ENCODE measurements at regions not wholly inside any gene's neighbourhood (a gene's known extent, or its start where the extent isn't known, plus 50 kb on each side); places are given as distances from the start of the nearest gene placed in this dataset.

DNA sequence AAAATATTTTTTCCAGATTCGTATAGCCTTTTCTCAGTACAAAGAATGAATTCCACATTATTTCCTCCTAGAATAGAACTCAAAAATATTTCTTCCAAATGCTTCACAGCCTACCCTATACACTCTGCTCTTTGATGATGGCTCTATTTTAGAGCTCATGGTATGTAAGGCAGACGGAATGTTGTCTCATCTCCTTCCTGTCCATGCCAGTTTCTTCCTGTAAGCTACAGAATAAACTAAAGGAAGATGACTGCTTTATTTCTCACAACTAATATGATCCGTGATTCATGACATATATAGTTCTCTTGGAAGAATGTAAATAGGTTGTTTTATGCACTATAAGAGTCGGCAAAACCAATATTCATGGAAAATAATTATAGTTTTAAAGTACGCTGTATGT is 723.1 kb downstream of the CDH11 start:
- no peak for DNase-seq

DNA sequence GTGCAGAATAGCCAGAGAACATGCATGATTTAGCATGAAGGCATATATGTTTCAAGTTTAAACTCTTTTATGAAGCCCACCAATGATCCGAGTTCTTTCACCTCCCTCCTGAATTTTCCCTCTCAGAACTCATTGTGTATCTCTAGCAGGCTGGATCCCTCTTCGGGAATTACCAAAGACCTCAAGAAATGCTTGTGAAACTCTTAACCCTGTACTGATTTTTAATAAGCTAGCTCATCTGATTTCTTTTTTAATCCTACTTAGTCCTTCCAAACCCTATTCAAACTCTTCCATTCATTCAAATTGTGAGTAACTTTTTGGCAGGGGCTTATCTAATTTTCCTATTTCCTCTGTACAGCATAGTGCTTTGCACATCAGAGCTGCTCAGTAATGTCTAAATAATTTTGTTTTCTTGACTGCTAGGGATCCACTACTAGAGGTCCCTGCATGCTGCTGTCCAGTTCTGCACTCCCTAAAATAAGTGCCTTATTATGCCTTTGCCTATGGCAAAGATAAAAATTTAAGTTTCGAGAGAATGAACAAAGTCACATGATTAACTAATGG is 723.8 kb downstream of the CDH11 start:
- DNase-seq: no peak

DNA sequence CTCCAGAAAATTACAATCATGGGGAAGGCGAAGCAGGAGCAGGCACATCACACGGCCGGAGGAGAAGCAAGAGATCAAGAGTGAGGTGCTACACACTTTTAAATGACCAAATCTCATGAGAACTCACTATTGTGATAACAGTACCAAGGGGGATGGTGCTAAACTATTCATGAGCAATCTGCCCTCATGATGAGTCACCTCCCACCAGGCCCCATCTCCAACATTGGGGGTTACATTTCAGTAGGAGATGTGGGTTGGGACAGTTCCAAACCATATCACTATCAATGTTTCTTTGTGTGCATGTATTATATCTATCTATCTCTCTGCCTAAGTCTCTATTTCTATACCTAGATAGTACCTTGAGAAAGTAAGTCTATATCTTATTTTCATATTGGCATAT is 724.8 kb downstream of the CDH11 start:
- no peak for DNase-seq

DNA sequence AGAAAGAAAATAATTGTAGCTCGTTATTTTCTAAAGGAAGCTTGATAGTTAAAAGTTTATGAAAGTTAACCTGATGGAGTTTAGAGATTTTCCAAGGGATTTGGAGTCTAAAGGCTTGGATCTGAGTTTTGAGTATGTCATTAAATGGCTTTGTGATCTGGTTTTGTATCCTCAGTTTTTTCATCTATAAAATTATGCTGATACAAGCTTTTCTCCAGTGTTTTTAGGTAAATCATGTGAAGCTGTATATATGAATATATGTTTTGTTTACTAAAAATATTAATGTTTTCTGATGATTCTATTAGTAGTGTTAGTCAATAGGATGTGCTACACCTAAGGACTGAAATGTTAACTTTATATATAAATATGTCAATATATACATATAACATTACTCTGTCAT is 727.8 kb downstream of the CDH11 start:
- no peak for DNase-seq

DNA sequence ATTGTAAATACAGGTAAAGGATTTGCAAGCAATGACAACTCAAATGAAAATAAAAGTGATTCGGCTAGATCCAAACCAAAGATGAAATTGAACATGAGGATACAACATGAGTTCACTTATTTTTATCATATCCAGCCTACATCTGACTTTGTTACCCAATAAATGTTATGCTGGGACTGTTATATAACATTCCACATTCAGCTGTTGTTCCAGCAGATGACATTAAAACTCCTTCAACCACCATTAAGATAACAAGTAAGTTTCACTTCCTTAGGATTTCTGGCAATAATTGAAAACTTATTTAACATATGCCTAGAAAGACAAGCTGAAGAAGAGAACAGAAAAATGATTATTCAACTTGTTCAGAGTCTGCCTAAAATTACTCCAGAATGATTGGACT is 729.4 kb downstream of the CDH11 start:
- DNase-seq: peak; percentile 34

DNA sequence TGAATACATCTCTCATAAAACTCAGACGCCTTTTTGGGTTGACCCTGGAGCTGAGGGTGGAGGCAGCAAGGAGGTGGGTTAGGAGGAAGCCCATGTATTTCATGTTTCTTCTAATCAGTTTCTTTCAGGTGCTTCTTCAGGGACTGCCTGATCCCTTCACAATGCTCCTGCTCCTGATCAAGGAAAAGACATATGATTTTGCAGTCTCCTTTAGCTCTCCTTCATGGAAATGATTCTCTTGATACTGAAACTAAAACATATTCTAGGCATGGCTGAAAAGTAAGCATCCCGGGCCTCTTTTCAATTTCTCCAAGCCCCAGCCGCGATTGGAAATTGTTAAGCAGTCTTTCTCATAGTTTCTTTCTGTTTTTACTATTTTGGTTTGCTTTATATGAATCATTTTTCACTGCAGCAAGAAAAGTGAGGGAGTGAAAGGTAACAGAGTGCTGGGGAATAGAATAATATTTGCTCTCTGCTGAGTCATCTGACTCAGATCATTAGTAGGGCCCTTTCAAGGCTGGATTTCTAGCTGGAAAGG is 730.7 kb downstream of the CDH11 start:
- no peak for DNase-seq

DNA sequence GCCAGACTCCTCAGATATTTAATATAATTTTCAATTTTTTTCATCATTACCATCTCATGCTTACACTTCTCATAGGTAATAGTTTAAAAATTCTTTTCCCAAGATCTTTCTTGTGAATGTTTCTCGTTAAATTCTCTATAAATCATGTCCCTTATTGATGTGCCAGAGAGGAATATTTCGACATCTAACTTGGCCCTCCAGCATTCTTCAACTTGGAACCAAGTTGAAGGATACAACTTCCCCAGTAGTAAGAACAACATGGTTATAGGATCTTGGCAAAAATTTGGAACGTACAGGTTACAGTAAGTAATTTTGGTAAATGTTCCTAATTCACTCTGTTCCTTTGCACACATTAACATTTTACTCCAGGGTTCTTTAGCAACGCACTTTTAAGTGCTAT is 731.8 kb downstream of the CDH11 start:
- DNase-seq: no peak

DNA sequence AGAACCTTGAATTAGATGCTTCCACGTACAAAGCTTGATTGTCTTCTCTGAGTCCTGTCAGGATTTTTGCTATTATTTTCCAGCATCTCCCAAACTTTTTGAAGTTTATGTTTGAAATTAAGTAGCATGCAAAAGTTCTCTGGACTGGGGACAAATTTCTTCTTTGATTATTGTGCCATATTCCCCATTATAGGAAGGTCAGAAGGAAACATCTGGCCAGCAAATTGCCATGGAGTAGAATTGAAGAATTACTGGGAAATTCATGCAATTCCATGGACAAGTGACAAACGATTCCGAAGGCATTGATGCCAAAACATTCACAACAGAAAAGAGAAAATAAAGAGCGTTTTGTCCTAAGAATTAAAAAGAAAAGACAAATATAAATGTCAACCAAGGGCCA is 737.2 kb downstream of the CDH11 start:
- no peak for DNase-seq

DNA sequence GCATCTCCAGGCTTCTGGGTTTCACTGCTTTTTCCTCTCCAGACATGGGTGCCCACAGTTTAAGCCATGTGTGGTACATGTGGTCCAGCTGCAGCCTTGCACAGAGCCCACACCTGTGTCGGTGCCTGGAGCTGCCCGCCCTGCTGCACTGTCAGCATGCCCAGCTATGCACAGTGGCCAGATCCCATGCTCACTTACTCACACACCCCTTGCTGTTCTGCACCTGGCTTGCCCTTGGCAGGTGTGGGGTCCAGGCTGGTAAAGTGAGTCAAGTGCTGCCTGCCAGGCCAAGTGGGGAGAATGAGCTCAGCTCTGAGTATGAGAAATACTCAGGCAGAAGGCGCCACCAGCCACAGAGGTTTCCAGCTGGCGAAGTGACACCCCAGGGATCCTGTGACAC is 739.9 kb downstream of the CDH11 start:
- peak; percentile 86 for DNase-seq

DNA sequence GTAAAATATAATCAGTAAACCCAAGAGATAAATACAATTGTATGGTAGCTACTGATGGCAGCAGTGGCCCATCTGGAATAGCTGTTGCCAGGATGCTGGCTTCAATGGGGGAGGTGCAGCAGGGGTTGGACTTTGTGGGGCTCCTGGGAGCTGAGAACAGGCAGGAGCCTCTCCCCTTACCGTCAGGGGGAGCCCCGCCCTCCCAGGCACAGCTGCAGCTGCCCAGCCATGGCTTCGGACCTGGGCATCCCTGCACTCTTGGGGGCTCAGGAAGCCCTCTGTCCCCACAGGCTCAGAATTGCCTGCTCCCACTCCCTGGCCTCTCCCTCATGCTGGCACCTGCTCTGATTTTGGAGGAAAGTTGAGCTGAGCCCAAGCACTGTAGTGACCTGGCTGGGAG is 741.1 kb downstream of the CDH11 start:
- DNase-seq: no peak

DNA sequence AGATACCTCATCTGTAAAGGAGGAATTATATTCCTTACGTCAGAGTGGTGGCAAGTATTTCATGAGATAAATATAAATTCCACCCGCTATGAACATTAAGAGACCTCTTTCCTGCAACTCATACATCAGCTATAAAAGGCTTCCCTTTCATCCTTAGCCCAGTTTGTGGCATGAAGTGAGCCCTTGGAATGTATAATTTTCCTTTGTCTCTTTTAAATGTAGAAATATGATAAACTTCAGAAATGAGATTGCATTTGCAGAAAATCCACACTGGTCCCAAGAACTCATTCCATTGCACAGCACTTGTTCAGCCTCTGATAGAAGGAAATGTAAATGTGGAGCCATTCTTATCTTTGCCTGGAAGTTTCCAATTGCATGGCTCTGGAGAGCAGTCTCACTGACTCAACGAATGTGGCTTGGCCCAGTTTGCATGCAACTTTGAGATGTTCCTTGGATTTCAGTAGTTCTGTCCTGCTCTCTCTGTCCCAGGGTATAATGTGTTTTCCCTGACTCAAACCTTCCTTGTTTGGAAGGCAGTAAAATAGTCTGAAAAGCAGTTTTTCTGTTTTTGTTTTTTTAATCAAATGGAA is 746.4 kb downstream of the CDH11 start:
- no peak for DNase-seq

DNA sequence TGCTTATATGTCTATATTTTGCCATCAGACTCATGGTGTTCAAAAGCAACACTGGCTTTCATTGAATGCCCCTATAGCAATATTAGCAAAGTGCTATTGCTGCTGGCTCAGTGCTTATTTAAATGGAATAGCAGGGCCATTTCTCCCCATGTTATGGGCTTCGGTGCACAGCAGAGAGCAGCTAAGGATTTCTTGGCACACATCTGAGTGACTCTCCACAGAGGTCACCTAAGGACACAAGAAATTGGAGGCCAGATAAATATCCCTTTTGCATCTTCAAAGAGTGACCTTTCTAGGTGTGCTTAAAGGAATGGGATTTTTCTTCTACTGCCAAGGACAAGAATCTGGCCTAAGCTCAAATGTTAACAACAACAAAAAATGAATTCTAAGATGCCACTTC is 751.8 kb downstream of the CDH11 start:
- peak; percentile 12 for DNase-seq

DNA sequence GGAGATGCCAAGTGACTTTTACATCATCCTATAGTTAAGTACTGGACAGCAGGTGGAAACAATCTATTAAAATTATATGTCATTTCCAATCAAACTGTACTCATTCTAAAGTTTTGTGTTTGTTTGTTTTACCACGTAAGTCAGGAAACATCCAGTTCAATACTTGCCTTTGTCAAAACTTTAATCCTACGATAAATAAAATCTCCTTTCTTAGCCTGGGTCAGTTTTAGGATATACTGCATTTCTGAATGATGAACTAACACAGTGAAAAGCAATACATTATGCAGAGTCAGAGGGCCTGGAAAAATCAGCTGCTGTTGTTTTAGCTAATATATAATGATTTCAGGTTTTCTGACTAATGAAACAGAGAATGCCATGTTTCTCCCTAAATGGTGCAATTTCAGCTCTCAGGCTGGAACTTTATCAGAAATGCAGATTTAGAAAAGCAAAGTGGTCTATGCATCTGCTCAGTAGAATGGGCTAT is 756.4 kb downstream of the CDH11 start:
- no peak for DNase-seq

DNA sequence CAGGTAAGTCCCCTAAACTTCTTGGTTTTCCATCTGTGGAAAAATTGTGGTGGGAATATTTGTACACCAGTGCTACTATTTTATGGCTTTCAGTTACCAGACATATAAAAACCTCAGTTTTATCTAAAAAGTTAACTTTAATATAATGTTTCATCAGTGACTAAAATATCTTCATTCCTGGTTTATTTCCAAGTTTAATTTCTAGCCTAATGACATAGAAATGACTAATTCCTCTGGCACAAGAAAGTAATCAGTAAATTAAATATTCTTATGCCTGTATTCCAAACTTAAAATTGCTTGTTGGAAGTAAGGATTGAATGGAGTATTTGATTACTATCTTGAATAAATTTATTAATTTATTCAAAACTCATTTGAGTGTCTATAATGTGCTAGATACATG is 757.0 kb downstream of the CDH11 start:
- DNase-seq: no peak

DNA sequence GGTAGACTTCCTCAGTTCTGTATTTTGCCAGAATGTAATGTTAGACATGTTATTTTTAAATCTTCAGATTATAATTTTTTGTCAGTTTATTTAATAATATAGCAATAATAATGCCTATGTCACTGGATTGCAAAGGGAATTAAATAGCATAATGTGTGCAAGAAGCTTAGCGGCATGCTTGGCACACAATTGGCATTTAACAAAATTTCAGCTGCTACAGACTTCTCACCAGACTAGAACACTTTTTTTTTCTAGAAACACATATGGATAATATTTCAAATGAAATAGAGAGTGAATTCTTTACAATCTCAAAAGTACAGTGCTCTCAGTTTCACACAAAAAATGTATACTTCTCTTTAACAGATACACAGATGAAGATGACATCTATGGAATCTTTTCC is 757.4 kb downstream of the CDH11 start:
- DNase-seq: no peak

DNA sequence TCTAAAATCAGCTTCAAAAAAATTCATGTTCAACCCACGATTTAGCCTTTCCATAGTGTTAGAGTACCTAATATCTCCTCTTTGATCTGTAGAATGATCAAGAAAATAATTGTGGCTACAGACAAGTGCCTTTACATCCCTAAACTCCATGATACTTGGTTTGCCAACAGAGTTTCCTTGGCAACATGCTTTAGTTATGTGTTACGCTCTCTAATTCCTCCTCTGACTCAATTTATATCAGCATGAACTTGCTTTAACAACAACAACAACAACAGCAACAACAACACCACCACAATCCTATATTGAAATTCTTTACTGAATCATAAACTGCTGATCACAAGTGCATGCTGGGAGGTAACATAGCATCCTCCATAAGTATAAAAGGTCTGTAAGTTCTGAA is 757.8 kb downstream of the CDH11 start:
- DNase-seq: no peak

DNA sequence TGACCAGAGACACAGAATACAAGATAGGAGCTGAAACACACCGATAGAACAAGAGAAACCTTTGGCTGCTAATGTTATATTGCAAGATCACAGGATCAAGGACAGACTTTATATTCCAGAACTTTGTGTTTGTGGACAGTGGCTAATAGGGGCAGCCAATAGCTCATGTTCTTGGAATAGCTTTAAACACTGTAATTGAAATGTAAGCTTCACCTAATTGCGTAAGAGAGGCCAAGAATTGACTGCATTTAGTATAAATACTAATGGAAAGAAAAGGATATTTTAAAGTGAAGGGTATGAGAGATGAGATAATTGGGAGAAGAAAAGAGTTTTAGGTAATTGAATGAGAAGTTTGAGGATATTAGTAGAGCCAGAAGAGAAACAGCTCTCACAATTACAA is 758.8 kb downstream of the CDH11 start:
- DNase-seq: no peak

DNA sequence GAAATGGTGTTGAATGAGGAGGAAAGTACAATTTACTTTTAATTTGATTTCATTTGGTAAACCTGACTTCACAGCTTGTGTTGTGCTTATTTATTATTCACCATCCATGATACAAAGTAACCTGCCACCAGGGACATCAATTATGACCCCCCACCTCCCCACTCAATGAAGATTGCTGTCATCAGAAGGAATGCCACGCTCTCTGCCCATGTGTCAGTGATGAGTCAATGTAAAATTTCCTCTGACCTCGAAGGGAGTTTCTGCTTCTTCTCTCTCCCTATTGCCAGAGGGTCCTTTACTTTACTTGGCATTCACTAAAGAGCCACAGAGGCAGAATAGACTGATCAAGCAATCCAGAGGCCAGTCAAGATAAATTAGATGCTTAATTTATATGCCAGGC is 759.7 kb downstream of the CDH11 start:
- DNase-seq: no peak

DNA sequence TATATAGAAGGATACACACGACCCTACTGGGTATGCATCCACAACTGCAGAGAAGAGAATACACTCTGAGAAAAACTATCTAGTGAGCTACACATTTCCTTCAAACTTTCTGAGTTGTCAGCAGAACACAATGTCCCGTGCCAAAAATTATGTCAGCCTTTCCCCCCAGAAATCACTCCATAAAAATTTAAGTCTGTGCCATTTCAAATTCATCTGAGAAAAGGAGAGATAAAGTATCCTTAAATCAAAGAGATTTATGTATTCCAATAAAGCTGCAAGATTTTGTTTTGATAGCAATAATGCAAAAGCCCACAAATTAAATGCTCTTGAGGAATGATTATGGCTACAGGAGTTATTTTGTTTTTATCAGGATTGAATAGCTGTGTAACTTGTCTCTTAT is 760.1 kb downstream of the CDH11 start:
- no peak for DNase-seq

DNA sequence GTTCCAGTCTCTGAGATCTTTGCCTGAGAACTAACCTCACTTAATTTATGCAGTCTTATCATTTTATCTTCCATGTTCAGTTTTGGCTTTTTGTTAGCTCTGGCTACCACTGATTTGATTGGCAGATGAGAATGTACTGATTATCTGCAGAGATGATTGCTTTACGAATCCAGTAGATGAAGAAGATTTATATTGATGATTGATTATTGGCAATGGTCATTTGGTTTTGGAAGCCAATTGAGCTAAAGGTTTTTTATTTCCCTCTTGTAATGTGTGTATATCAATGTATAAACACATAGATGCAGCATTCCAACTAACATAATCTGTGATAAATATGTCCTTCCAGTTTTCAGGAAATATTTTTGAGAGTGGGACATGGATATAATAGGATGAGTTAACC is 763.6 kb downstream of the CDH11 start:
- no peak for DNase-seq

DNA sequence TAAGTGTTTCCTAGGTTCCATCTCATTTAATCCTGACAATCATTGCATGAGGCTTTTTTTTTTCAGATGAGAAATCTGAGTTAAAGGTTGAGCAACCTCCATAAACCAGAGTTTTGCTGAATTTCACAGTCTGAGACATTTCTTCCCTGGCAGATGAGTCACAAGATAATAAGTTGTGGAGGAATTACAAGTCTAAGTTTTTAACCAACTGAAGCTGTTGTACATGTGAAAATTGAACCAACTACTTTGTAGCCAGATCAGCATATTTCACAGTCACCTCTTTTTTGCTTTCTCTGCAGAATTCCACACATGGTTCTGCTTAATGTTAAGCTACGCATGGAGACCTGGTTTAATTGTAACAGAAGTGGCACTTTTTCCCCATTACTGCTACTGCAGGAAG is 765.6 kb downstream of the CDH11 start:
- peak; percentile 71 for DNase-seq

DNA sequence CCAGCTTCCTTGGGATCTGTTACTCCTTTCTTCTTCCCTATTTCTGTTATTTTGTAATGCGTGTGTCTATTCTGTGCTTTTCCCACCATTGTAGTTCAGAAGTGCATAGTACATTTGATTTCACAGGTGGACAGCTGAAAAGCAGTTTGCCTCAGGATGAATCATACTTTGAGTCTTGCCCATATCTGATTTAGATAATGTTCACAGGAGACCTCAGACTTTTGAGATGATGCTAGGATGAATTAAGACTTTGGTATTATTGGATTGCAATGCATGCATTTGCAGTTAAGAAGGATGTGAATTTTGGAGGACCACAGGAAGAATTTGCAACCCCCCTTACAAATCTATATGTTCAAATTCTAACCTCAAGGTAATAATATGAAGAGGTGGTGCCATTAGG is 769.6 kb downstream of the CDH11 start:
- no peak for DNase-seq

DNA sequence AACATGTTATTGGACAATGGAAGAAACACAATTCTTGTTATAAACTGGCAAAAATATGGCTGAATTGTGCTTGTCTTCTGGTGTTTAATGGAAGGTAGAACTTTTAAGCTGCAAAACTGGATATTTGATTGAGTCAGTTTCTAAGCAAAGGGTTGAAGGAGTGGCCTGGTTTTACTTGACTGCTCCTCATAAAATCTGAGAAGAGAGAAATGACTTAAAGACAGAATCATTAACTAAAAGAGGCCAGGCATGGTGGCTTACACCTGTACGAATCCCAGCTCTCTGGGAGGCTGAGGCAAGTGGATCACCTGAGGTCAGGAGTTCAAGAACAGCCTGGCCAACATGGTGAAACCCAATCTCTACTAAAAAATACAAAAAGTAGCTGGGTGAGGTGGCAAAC is 770.7 kb downstream of the CDH11 start:
- no peak for DNase-seq

DNA sequence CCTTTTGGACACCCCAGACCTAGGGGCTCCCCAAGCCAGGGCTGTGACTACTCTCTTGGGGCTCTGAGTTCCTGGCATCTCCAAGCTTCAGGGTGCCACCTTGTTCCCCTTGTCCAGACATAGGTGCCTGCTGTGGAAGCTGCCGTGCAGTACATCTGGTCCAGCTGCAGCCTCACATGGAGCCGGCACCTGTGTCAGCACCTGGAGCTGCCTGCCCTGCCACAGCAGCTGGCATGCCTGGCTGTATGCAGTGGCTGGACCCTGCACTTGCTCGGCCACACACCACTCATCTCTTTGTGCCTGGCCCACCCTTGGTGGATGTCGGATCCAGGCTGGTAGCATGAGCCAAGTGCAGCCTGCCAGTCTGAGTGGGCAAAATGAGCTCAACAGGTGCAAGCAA is 775.8 kb downstream of the CDH11 start:
- DNase-seq: peak; percentile 68

DNA sequence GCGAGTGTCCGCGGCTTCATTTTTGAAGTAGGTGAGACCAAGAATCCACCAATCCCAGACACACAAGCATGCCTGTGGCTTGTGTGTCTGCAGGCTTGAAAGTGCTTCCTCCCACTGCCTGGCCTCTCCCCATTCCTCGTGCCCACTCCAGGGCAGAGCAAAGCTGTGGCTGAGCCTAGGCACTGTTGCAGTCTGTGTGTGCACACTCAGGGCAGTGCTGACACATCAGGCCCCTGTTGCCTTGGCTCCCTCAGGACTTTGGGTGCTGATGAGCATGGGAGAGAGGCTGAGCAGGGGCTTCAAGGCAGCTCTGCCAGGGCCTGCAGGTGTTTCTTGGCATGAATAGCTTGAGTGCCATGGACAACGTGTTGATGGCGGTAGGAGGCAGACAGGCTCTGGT is 776.7 kb downstream of the CDH11 start:
- no peak for DNase-seq

All from RPMI8226 (cell line).